ENCODE measurements at regions not wholly inside any gene's neighbourhood (a gene's known extent, or its start where the extent isn't known, plus 50 kb on each side); places are given as distances from the start of the nearest gene placed in this dataset.

DNA sequence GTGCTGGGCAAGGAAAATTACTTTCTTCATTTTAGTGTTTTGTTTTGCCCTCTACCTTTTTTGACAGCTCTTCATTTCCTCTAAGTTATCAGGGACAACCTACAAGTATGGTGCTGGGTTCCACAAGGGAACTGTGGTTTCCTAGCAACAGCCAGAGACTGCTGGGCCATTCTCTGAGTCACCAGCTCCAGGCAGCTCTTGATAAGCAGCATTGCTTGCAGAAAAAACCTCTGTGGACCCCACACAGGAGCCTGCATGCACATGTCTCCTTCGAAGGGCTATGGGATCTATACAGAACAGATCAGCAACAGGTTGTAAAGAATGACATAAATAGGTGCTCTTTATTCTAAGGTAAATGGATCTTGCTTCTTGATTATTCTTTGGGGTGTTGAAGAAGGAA, 81.0 kb upstream of the CCDC196 start:
- TF ChIP-seq CTCF (IDR thresholded peaks at IDR 0.05) (no peak), POLR2A (IDR thresholded peaks at IDR 0.05) (no peak)

All from uterus (tissue), 2 donors.